ENCODE measurements at regions not wholly inside any gene's neighbourhood (a gene's known extent, or its start where the extent isn't known, plus 50 kb on each side); places are given as distances from the start of the nearest gene placed in this dataset.
"Not testable (repeated sequence)": the region's sequence is repeated elsewhere in the genome, so short reads cannot be mapped to it uniquely, and the experiment has no call there.

DNA sequence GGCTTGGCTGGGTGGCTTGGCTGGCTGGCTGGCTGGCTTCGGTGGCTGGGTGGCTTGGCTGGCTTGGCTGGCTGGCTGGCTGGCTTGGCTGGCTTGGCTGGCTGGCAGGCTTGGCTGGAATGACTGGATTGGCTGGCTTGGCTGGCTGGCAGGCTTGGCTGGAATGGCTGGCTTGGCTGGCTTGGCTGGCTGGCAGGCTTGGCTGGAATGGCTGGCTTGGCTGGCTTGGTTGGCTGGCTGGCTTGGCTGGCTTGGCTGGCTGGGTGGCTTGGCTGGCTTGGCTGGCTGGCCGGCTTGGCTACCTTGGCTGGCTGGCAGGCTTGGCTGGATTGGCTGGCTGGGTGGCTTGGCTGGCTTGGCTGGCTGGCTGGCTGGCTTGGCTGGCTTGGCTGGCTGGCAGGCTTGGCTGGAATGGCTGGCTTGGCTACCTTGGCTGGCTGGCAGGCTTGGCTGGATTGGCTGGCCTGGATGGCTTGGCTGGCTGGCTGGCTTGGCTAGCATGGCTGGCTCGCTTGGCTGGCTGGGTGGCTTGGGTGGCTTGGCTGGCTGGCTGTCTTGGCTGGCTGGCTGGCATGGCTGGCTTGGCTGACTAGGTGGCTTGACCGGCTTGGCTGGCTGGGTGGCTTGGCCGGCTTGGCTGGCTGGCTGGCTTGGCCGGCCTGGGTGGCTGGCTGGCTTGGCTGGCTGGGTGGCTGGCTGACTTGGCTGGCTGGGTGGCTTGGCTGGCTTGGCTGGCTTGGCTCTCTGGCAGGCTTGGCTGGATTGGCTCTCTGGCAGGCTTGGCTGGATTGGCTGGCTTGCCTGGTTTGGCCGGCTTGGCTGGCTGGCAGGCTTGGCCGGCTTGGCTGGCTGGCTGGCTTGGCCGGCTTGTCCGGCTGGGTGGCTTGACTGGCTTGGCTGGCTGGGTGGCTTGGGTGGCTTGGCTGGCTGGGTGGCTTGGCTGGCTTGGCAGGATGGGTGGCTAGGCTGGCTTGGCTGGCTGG lies 241.6 kb upstream of the POTEB2 start:
- TF ChIP-seq, protein P1, sequence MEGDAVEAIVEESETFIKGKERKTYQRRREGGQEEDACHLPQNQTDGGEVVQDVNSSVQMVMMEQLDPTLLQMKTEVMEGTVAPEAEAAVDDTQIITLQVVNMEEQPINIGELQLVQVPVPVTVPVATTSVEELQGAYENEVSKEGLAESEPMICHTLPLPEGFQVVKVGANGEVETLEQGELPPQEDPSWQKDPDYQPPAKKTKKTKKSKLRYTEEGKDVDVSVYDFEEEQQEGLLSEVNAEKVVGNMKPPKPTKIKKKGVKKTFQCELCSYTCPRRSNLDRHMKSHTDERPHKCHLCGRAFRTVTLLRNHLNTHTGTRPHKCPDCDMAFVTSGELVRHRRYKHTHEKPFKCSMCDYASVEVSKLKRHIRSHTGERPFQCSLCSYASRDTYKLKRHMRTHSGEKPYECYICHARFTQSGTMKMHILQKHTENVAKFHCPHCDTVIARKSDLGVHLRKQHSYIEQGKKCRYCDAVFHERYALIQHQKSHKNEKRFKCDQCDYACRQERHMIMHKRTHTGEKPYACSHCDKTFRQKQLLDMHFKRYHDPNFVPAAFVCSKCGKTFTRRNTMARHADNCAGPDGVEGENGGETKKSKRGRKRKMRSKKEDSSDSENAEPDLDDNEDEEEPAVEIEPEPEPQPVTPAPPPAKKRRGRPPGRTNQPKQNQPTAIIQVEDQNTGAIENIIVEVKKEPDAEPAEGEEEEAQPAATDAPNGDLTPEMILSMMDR (conservative IDR thresholded peaks at IDR 0.05; ENCODE audit: low read depth, low read length), result not testable (repeated sequence)
- not testable (repeated sequence) for TF ChIP-seq EZH2 (IDR thresholded peaks at IDR 0.05; ENCODE audit: low read length, unreplicated experiment)
